Caco-2 (cell line): ENCODE measurements at regions not wholly inside any gene's neighbourhood (a gene's known extent, or its start where the extent isn't known, plus 50 kb on each side); places are given as distances from the start of the nearest gene placed in this dataset.

Experiments used
- BruUV-seq: library from RNA; stranded (reverse); fragments of 400-500 nt; replicated peaks from 2 replicates; lab custom pipeline; 2021; lab: Mats Ljungman, UMichigan
- CTCF ChIA-PET: fragments of 300-600 bp; sonication (Branson Sonifier 250); formaldehyde crosslinking; loops from one replicate; lab custom pipeline; 2022; ENCODE audit warnings: antibody characterized with exemption; lab: Charles Lee
- POLR2A ChIA-PET: fragments of 300-600 bp; sonication (Branson Sonifier 250); formaldehyde crosslinking; loops from one replicate; lab custom pipeline; 2022; ENCODE audit warnings: antibody characterized with exemption; lab: Charles Lee
- DNase-seq, 2 experiments: peaks; one replicate each; pipeline versions ENCODE4 v3.0.0 to v3.0.0-alpha.2; 2020 to 2022
- H3K27me3 ChIP-seq: replicated peaks from 2 replicates; pipeline ENCODE4 v1.6.0; 2011; ENCODE audit warnings: low read length; ENCODE audit not compliant: control insufficient read depth, insufficient read depth
- H3K36me3 ChIP-seq: 2 replicates; pipeline ENCODE4 v1.5.1; 2011; ENCODE audit warnings: low read length; ENCODE audit not compliant: control insufficient read depth, insufficient read depth
- H3K4me1 ChIP-seq: fragments of 250-450 bp; sonication (Bioruptor Pico); 2 replicates; pipeline ENCODE4 v1.5.1; 2020; ENCODE audit warnings: mild to moderate bottlenecking
- H3K4me3 ChIP-seq: 2 replicates; pipeline ENCODE4 v1.5.1; 2011; ENCODE audit warnings: low read depth, mild to moderate bottlenecking, control low read depth, low read length
- H3K9me3 ChIP-seq: fragments of 250-450 bp; sonication (Bioruptor Pico); 2 replicates; pipeline ENCODE4 v1.5.1; 2020; ENCODE audit warnings: mild to moderate bottlenecking, moderate library complexity
- H3K27ac Mint-ChIP-seq: one replicate; pipeline ENCODE4 v1.8.0; 2022; ENCODE audit warnings: mixed read lengths; ENCODE audit not compliant: unreplicated experiment
- H3K27me3 Mint-ChIP-seq: one replicate; pipeline ENCODE4 v1.8.0; 2022; ENCODE audit warnings: mixed read lengths; ENCODE audit not compliant: insufficient read depth, unreplicated experiment
- H3K36me3 Mint-ChIP-seq: one replicate; pipeline ENCODE4 v1.8.0; 2022; ENCODE audit warnings: mild to moderate bottlenecking, mixed read lengths; ENCODE audit not compliant: insufficient read depth, unreplicated experiment
- H3K4me1 Mint-ChIP-seq: one replicate; pipeline ENCODE4 v1.8.0; 2022; ENCODE audit warnings: low read depth, mixed read lengths; ENCODE audit not compliant: unreplicated experiment
- H3K4me3 Mint-ChIP-seq: one replicate; pipeline ENCODE4 v1.8.0; 2022; ENCODE audit warnings: mild to moderate bottlenecking, moderate library complexity, mixed read lengths; ENCODE audit not compliant: unreplicated experiment
- H3K9me3 Mint-ChIP-seq: one replicate; pipeline ENCODE4 v1.8.0; 2022; ENCODE audit warnings: mixed read lengths; ENCODE audit not compliant: unreplicated experiment
- CTCF ChIP-seq, 2 experiments: fragments of 200-600 bp in 1 of 2; IDR thresholded peaks; 1 replicate in 1 of 2; 2 replicates in 1 of 2; pipeline versions ENCODE4 v1.5.1 to v1.8.0; 2011 to 2022; ENCODE audit warnings: antibody characterized with exemption in 1 of 2, control low read depth in 1 of 2, inconsistent platforms in 1 of 2, low read depth in 1 of 2, low read length in 1 of 2, mild to moderate bottlenecking in 1 of 2, moderate library complexity in 1 of 2; ENCODE audit not compliant: insufficient read depth in 1 of 2, severe bottlenecking in 1 of 2, unreplicated experiment in 1 of 2
- intact Hi-C: fragments of 100-400 bp; cut with micrococcal nuclease; formaldehyde crosslinking; loops from one replicate; pipeline ENCODE4 v1.10.0; 2022; ENCODE audit not compliant: unreplicated experiment

GRCh38 chr20:40317156-40317790 lies 371.8 kb downstream of the MAFB start:
- Mint-ChIP-seq H3K4me1 (peaks cover 6% of the 10 kb centered on the region), H3K9me3 (no peaks in the 10 kb centered on the region), H3K4me3 (no peak overlapping the region), H3K36me3 (no peaks in the 10 kb centered on the region), H3K27ac (no peak overlapping the region), H3K27me3 (no peaks in the 10 kb centered on the region)
- Histone ChIP-seq H3K36me3 (no peaks in the 10 kb centered on the region), H3K27me3 (no peaks in the 10 kb centered on the region), H3K4me3 (no peak overlapping the region), H3K4me1 (0 out of 2 replicates have a peak, but pooled peaks cover 6% of the 10 kb centered on the region), H3K9me3 (no peaks in the 10 kb centered on the region)
- intact Hi-C loops: no loop called here
- DNase-seq: no peak
- no TSS peak for BruUV-seq
- no peak for TF ChIP-seq CTCF (IDR thresholded peaks at IDR 0.05; ENCODE audit: insufficient read depth in 1 of 2, low read depth in 1 of 2, low read length in 1 of 2, severe bottlenecking in 1 of 2, unreplicated experiment in 1 of 2)
- CTCF ChIA-PET: no interaction called here
- POLR2A ChIA-PET: no interaction called here

- peaks cover 2% of the 10 kb centered on the region for H3K27me3 Mint-ChIP-seq
- no peak for TF ChIP-seq CTCF (IDR thresholded peaks at IDR 0.05; ENCODE audit: insufficient read depth in 1 of 2, low read depth in 1 of 2, low read length in 1 of 2, severe bottlenecking in 1 of 2, unreplicated experiment in 1 of 2)
- Histone ChIP-seq H3K27me3 (no peaks in the 10 kb centered on the region), H3K36me3 (no peaks in the 10 kb centered on the region), H3K4me1 (no peaks in the 10 kb centered on the region), H3K4me3 (no peak overlapping the region), H3K9me3 (no peaks in the 10 kb centered on the region)
- H3K4me1 Mint-ChIP-seq: no peaks in the 10 kb centered on the region
- BruUV-seq: no TSS peak
- no peaks in the 10 kb centered on the region for H3K36me3 Mint-ChIP-seq
- intact Hi-C loops: no loop called here
- ChIA-PET CTCF (no interaction called here), POLR2A (no interaction called here)
- no peaks in the 10 kb centered on the region for H3K9me3 Mint-ChIP-seq
- no peak overlapping the region for H3K27ac Mint-ChIP-seq
- no peak overlapping the region for H3K4me3 Mint-ChIP-seq
- no peak for DNase-seq
Observed at GRCh38 chr20:40314278-40314677, 374.8 kb downstream of the MAFB start.

- no peaks in the 10 kb centered on the region for H3K27me3 ChIP-seq
- H3K4me3 ChIP-seq: no peak overlapping the region
- H3K9me3 ChIP-seq: no peaks in the 10 kb centered on the region
- H3K36me3 ChIP-seq: no peaks in the 10 kb centered on the region
- ChIA-PET CTCF (no interaction called here), POLR2A (no interaction called here)
- H3K4me3 Mint-ChIP-seq: no peak overlapping the region
- no peaks in the 10 kb centered on the region for H3K9me3 Mint-ChIP-seq
- no peaks in the 10 kb centered on the region for H3K36me3 Mint-ChIP-seq
- TF ChIP-seq CTCF (IDR thresholded peaks at IDR 0.05; ENCODE audit: insufficient read depth in 1 of 2, low read depth in 1 of 2, low read length in 1 of 2, severe bottlenecking in 1 of 2, unreplicated experiment in 1 of 2): no peak
- H3K27me3 Mint-ChIP-seq: peaks cover 2% of the 10 kb centered on the region
- no peaks in the 10 kb centered on the region for H3K4me1 ChIP-seq
- intact Hi-C loops: no loop called here
- H3K4me1 Mint-ChIP-seq: no peaks in the 10 kb centered on the region
- H3K27ac Mint-ChIP-seq: no peak overlapping the region
- no TSS peak for BruUV-seq
- no peak for DNase-seq
Observed at GRCh38 chr20:40313730-40314129, 375.3 kb downstream of the MAFB start.
